ENCODE measurements at regions not wholly inside any gene's neighbourhood (a gene's known extent, or its start where the extent isn't known, plus 50 kb on each side); places are given as distances from the start of the nearest gene placed in this dataset.
"Not testable (repeated sequence)": the region's sequence is repeated elsewhere in the genome, so short reads cannot be mapped to it uniquely, and the experiment has no call there.

- Mint-ChIP-seq H3K36me3 (ENCODE audit: low read depth) (no peaks in the 10 kb centered on the region), H3K4me1 (ENCODE audit: low read depth) (no peaks in the 10 kb centered on the region), H3K9me3 (no peaks in the 10 kb centered on the region), H3K27me3 (no peaks in the 10 kb centered on the region), H3K4me3 (no peak overlapping the region), H3K27ac (no peak overlapping the region)
- DNase-seq (no peak), ATAC-seq (no peak)
- intact Hi-C loops (cut with micrococcal nuclease) = no loop called here
- CTCF ChIA-PET = no interaction called here
- TF ChIP-seq CTCF (IDR thresholded peaks at IDR 0.05) = no peak
- POLR2A ChIA-PET = no interaction called here
Measured at GRCh38 chr11:127791844-127792243, 791.3 kb upstream of the KIRREL3 start.

GRCh38 chr11:127790592-127790991, 790.0 kb upstream of the KIRREL3 start:
- POLR2A ChIA-PET = no interaction called here
- no peaks in the 10 kb centered on the region for H3K4me1 Mint-ChIP-seq (ENCODE audit: low read depth)
- no peak overlapping the region for H3K4me3 Mint-ChIP-seq
- intact Hi-C loops (cut with micrococcal nuclease) = no loop called here
- DNase-seq (no peak), ATAC-seq (no peak)
- H3K27me3 Mint-ChIP-seq = no peaks in the 10 kb centered on the region
- H3K27ac Mint-ChIP-seq = no peak overlapping the region
- no peaks in the 10 kb centered on the region for H3K36me3 Mint-ChIP-seq (ENCODE audit: low read depth)
- CTCF ChIA-PET = interaction anchor here (1.1 kb wide), 1 partner anchor 54 kb away, joined by 5 read pairs; no protein-coding TSS in a partner anchor
- H3K9me3 Mint-ChIP-seq = no peaks in the 10 kb centered on the region
- no peak for TF ChIP-seq CTCF (IDR thresholded peaks at IDR 0.05)

GRCh38 chr11:127789927-127790326, 789.4 kb upstream of the KIRREL3 start:
- ChIA-PET CTCF (no interaction called here), POLR2A (no interaction called here)
- Mint-ChIP-seq H3K4me3 (no peak overlapping the region), H3K4me1 (ENCODE audit: low read depth) (no peaks in the 10 kb centered on the region), H3K27ac (no peak overlapping the region), H3K27me3 (no peaks in the 10 kb centered on the region), H3K9me3 (no peaks in the 10 kb centered on the region), H3K36me3 (ENCODE audit: low read depth) (no peaks in the 10 kb centered on the region)
- DNase-seq = peak; percentile 12
- ATAC-seq = no peak
- intact Hi-C loops (cut with micrococcal nuclease) = no loop called here
- no peak for TF ChIP-seq CTCF (IDR thresholded peaks at IDR 0.05)

- H3K9me3 Mint-ChIP-seq; intact Hi-C loops (cut with micrococcal nuclease); POLR2A ChIA-PET; ATAC-seq; DNase-seq; H3K27me3 Mint-ChIP-seq; CTCF ChIA-PET; H3K27ac Mint-ChIP-seq; H3K36me3 Mint-ChIP-seq (ENCODE audit: low read depth); H3K4me3 Mint-ChIP-seq; H3K4me1 Mint-ChIP-seq (ENCODE audit: low read depth): not testable (repeated sequence)
Measured at GRCh38 chr11:127772938-127773337, 772.4 kb upstream of the KIRREL3 start.

- not testable (repeated sequence) for H3K4me1 Mint-ChIP-seq (ENCODE audit: low read depth)
Measured at GRCh38 chr11:127768931-127769330, 768.4 kb upstream of the KIRREL3 start.

GRCh38 chr11:127766734-127767133, 766.2 kb upstream of the KIRREL3 start:
- no peak for ATAC-seq
- no peak for TF ChIP-seq CTCF (IDR thresholded peaks at IDR 0.05)
- H3K4me1 Mint-ChIP-seq (ENCODE audit: low read depth) = no peaks in the 10 kb centered on the region
- H3K4me3 Mint-ChIP-seq = no peak overlapping the region
- peaks cover 1% of the 10 kb centered on the region for H3K27me3 Mint-ChIP-seq
- ChIA-PET CTCF (no interaction called here), POLR2A (no interaction called here)
- DNase-seq = no peak
- H3K36me3 Mint-ChIP-seq (ENCODE audit: low read depth) = no peaks in the 10 kb centered on the region
- no peak overlapping the region for H3K27ac Mint-ChIP-seq
- intact Hi-C loops (cut with micrococcal nuclease) = no loop called here
- no peaks in the 10 kb centered on the region for H3K9me3 Mint-ChIP-seq

More at GRCh38 chr11:127768931-127769330, 768.4 kb upstream of the KIRREL3 start:
- intact Hi-C loops (cut with micrococcal nuclease); POLR2A ChIA-PET; H3K9me3 Mint-ChIP-seq; H3K27me3 Mint-ChIP-seq; H3K27ac Mint-ChIP-seq; H3K4me3 Mint-ChIP-seq; DNase-seq; H3K36me3 Mint-ChIP-seq (ENCODE audit: low read depth); ATAC-seq: not testable (repeated sequence)
- CTCF ChIA-PET = interaction anchor here (1.1 kb wide), 1 partner anchor 75 kb away, joined by 3 read pairs; no protein-coding TSS in a partner anchor
